OCI-LY7 (cell line): ENCODE measurements at regions not wholly inside any gene's neighbourhood (a gene's known extent, or its start where the extent isn't known, plus 50 kb on each side); places are given as distances from the start of the nearest gene placed in this dataset.

Experiments used
- CTCF ChIP-seq: fragments of 200-600 bp; sonication (generic); conservative IDR thresholded peaks from 2 replicates; pipeline ENCODE4 v1.5.1; 2014; ENCODE audit warnings: mild to moderate bottlenecking, antibody characterized with exemption, low read length, moderate library complexity, mixed read lengths
- EZH2phosphoT487 ChIP-seq: fragments of 200-600 bp; sonication (generic); IDR thresholded peaks from 2 replicates; pipeline ENCODE4 v1.6.1; 2018; ENCODE audit warnings: low read depth, borderline replicate concordance, mild to moderate bottlenecking, mixed run types, antibody characterized with exemption, low read length, moderate library complexity, mixed read lengths

GRCh38 chr12:105665366-105665765 is 334.9 kb downstream of the C12orf75 start:
- TF ChIP-seq EZH2phosphoT487 (no peak), CTCF (no peak)
